GM23338 (cell line): ENCODE measurements at regions not wholly inside any gene's neighbourhood (a gene's known extent, or its start where the extent isn't known, plus 50 kb on each side); places are given as distances from the start of the nearest gene placed in this dataset.

ENCODE experiments used
- JUNB ChIP-seq: IDR thresholded peaks from one replicate; pipeline ENCODE4 v1.6.1; 2016; ENCODE audit warnings: antibody characterized with exemption; ENCODE audit not compliant: unreplicated experiment
- POLR2AphosphoS5 ChIP-seq: IDR thresholded peaks from 2 replicates; pipeline ENCODE4 v1.6.1; 2016; ENCODE audit warnings: antibody characterized with exemption, low read depth
- STAT1 ChIP-seq: IDR thresholded peaks from one replicate; pipeline ENCODE4 v1.6.1; 2016; ENCODE audit warnings: antibody characterized with exemption; ENCODE audit not compliant: unreplicated experiment
- ZNF114 ChIP-seq: fragments of 250-450 bp; sonication (Bioruptor Pico); IDR thresholded peaks from 2 replicates; pipeline ENCODE4 v1.5.0; 2020; ENCODE audit warnings: mild to moderate bottlenecking, moderate library complexity
- ZNF331 ChIP-seq: fragments of 250-450 bp; sonication (Bioruptor Pico); IDR thresholded peaks from 2 replicates; pipeline ENCODE4 v1.5.0; 2020; ENCODE audit warnings: low read depth, mild to moderate bottlenecking, moderate library complexity
- TF ChIP-seq, protein P1 (sequence below): fragments of 250-450 bp; sonication (Bioruptor Pico); IDR thresholded peaks from 2 replicates; pipeline ENCODE4 v1.5.0; 2020; ENCODE audit warnings: mild to moderate bottlenecking, moderate library complexity
- TF ChIP-seq, protein P2 (sequence below): IDR thresholded peaks from 2 replicates; pipeline ENCODE4 v1.6.1; 2016; ENCODE audit warnings: antibody characterized with exemption
- TF ChIP-seq, protein P3 (sequence below), 2 experiments: fragments of 200-600 bp in 1 of 2; sonication (generic) in 1 of 2; conservative IDR thresholded peaks; 2 replicates each; pipeline versions ENCODE4 v1.5.1 to v1.6.1; 2016 to 2017; ENCODE audit warnings: antibody characterized with exemption in 2 of 2, low read depth in 2 of 2, mild to moderate bottlenecking in 2 of 2, moderate library complexity in 1 of 2

DNA sequence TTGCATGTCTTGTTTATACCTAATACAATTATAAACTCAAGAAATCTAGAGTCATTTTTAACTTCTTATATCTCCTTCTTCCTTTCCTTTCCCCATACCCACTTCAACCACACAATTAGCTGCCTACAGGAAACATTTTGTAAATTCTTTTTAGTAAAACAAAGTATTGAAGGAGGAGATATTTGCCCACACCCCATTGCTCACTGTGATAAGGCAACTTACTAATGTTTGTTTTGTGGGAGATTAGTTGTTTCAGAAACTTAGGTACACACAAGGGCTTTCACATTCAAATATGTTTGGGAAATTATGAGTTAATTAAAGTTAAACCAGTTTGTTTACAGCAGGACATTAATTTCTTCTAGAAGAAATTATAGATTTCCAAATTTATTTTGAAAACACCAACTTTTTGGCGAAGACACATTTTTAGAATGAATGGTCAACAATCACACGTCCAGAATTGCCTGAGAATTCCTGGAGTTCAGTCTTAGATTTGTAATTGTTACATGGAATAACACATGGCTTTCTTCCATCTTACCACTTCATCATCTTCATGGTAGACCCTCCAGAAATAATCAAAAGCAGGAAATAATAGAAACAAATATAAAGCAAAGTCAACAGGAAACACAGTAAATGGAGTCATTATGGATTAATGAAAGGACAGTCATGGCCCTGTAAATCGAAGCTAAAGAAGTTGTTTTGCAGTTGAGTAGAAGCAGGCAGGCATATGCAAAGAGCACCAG is 62.5 kb upstream of the RAB27B start (continued):
- TF ChIP-seq, protein P1, sequence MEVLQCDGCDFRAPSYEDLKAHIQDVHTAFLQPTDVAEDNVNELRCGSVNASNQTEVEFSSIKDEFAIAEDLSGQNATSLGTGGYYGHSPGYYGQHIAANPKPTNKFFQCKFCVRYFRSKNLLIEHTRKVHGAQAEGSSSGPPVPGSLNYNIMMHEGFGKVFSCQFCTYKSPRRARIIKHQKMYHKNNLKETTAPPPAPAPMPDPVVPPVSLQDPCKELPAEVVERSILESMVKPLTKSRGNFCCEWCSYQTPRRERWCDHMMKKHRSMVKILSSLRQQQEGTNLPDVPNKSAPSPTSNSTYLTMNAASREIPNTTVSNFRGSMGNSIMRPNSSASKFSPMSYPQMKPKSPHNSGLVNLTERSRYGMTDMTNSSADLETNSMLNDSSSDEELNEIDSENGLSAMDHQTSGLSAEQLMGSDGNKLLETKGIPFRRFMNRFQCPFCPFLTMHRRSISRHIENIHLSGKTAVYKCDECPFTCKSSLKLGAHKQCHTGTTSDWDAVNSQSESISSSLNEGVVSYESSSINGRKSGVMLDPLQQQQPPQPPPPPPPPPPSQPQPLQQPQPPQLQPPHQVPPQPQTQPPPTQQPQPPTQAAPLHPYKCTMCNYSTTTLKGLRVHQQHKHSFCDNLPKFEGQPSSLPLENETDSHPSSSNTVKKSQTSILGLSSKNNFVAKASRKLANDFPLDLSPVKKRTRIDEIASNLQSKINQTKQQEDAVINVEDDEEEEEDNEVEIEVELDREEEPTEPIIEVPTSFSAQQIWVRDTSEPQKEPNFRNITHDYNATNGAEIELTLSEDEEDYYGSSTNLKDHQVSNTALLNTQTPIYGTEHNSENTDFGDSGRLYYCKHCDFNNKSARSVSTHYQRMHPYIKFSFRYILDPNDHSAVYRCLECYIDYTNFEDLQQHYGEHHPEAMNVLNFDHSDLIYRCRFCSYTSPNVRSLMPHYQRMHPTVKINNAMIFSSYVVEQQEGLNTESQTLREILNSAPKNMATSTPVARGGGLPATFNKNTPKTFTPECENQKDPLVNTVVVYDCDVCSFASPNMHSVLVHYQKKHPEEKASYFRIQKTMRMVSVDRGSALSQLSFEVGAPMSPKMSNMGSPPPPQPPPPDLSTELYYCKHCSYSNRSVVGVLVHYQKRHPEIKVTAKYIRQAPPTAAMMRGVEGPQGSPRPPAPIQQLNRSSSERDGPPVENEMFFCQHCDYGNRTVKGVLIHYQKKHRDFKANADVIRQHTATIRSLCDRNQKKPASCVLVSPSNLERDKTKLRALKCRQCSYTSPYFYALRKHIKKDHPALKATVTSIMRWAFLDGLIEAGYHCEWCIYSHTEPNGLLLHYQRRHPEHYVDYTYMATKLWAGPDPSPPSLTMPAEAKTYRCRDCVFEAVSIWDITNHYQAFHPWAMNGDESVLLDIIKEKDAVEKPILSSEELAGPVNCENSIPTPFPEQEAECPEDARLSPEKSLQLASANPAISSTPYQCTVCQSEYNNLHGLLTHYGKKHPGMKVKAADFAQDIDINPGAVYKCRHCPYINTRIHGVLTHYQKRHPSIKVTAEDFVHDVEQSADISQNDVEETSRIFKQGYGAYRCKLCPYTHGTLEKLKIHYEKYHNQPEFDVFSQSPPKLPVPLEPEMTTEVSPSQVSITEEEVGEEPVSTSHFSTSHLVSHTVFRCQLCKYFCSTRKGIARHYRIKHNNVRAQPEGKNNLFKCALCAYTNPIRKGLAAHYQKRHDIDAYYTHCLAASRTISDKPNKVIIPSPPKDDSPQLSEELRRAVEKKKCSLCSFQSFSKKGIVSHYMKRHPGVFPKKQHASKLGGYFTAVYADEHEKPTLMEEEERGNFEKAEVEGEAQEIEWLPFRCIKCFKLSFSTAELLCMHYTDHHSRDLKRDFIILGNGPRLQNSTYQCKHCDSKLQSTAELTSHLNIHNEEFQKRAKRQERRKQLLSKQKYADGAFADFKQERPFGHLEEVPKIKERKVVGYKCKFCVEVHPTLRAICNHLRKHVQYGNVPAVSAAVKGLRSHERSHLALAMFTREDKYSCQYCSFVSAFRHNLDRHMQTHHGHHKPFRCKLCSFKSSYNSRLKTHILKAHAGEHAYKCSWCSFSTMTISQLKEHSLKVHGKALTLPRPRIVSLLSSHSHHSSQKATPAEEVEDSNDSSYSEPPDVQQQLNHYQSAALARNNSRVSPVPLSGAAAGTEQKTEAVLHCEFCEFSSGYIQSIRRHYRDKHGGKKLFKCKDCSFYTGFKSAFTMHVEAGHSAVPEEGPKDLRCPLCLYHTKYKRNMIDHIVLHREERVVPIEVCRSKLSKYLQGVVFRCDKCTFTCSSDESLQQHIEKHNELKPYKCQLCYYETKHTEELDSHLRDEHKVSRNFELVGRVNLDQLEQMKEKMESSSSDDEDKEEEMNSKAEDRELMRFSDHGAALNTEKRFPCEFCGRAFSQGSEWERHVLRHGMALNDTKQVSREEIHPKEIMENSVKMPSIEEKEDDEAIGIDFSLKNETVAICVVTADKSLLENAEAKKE (CRISPR knock-in tag) = no peak
- TF ChIP-seq ZNF114 (CRISPR knock-in tag) = no peak
- TF ChIP-seq, protein P2, sequence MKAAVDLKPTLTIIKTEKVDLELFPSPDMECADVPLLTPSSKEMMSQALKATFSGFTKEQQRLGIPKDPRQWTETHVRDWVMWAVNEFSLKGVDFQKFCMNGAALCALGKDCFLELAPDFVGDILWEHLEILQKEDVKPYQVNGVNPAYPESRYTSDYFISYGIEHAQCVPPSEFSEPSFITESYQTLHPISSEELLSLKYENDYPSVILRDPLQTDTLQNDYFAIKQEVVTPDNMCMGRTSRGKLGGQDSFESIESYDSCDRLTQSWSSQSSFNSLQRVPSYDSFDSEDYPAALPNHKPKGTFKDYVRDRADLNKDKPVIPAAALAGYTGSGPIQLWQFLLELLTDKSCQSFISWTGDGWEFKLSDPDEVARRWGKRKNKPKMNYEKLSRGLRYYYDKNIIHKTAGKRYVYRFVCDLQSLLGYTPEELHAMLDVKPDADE = no peak
- no peak for TF ChIP-seq JUNB
- TF ChIP-seq, protein P3, sequence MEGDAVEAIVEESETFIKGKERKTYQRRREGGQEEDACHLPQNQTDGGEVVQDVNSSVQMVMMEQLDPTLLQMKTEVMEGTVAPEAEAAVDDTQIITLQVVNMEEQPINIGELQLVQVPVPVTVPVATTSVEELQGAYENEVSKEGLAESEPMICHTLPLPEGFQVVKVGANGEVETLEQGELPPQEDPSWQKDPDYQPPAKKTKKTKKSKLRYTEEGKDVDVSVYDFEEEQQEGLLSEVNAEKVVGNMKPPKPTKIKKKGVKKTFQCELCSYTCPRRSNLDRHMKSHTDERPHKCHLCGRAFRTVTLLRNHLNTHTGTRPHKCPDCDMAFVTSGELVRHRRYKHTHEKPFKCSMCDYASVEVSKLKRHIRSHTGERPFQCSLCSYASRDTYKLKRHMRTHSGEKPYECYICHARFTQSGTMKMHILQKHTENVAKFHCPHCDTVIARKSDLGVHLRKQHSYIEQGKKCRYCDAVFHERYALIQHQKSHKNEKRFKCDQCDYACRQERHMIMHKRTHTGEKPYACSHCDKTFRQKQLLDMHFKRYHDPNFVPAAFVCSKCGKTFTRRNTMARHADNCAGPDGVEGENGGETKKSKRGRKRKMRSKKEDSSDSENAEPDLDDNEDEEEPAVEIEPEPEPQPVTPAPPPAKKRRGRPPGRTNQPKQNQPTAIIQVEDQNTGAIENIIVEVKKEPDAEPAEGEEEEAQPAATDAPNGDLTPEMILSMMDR (conservative IDR thresholded peaks at IDR 0.05; ENCODE audit: low read depth in 2 of 2) = no peak
- TF ChIP-seq ZNF331 = no peak
- no peak for TF ChIP-seq STAT1
- no peak for TF ChIP-seq POLR2AphosphoS5
